Activated effector memory CD4-positive, alpha-beta T cell treated with anti-CD3 and anti-CD28 coated beads, Interleukin-2, amount 50 U/mL, for 16 hours (primary cell): ENCODE measurements at regions not wholly inside any gene's neighbourhood (a gene's known extent, or its start where the extent isn't known, plus 50 kb on each side); places are given as distances from the start of the nearest gene placed in this dataset.
"Not testable (repeated sequence)": the region's sequence is repeated elsewhere in the genome, so short reads cannot be mapped to it uniquely, and the experiment has no call there.

Experiments used
- DNase-seq: peaks from one replicate; pipeline ENCODE4 v3.0.0-alpha.2; 2020

- no peak for DNase-seq
Observed at GRCh38 chr1:228996281-228996680, 261.0 kb downstream of the RHOU start.

GRCh38 chr1:228997721-228998144, 262.5 kb downstream of the RHOU start:
- DNase-seq = no peak

DNA sequence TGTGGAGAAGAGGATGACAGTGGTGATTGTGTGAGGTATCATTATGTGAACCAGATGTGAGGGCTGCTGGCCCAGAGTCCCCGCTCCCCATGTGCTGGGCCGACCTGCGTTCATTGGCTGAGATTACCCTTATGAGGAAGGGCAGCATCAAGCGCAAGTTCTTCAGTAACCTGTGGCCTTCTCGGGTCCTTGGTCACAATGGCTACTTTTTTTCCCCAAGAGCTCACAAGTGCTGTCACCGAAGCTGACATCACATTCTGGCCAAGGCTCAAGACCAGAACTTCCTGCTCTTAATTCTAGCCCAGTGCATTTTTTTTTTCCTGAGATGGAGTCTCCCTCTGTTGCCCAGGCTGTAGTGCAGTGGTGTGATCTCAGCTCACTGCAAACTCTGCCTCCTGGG, 262.9 kb downstream of the RHOU start:
- DNase-seq = no peak

DNA sequence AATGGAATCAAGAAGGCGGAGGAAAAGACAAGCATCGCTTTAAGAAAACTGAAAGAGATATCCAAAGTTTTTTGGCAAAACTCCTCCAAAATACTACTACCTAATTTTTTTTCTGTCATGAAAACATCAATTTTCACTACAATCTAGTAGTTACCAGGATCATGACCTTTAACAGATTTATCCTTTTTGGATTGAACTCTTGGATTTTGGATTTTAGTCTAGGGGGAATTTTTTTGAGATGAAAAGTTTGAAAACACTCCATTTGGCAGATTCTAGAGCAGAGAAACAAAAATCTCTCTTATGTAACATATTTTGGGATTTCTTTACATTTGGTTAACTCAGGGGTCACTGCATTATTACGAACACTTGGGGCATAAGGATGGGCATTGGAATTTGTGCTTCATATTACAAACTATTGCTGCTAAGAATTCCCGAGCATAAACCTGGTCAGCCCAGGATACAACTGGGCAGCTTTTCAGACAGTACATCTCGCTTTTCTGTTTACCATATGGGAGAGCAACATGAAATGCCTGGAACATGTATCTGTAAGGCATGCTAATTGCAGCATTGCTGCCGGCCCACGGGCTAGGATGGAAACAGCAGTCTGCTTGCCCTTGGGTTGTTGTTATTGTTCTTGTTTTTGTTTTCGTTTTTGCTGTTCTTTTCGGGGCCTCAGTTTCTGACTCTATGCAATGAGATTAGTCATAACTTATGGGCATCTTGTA, 264.3 kb downstream of the RHOU start:
- no peak for DNase-seq

- DNase-seq = no peak
Observed at GRCh38 chr1:229000187-229000586, 264.9 kb downstream of the RHOU start.

DNA sequence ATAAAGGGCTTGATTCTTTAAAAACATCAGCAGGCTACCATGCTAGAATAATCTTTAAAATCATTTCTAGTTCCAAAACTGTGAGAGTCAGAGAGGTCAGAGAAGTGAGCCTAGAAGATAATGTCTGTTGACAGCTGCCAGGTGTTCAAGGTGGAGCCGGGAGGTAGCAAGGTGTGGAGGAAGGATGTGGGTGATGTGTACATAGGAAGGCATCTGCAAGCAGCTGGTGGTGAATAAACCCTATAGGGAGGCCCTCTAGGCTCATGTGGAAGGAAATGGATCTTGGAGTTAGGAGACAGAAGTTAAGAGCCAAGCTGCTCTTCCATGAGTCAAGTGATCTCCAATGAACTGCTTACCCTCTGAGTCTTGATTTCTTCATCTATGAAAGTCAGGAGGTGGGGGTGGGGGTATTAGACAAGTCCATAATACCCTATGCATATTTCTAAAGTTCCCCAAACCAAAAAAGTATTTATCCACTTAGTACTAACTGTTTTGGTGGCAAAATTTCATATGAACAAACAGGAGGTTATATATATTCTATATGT, 266.3 kb downstream of the RHOU start:
- DNase-seq = no peak

DNA sequence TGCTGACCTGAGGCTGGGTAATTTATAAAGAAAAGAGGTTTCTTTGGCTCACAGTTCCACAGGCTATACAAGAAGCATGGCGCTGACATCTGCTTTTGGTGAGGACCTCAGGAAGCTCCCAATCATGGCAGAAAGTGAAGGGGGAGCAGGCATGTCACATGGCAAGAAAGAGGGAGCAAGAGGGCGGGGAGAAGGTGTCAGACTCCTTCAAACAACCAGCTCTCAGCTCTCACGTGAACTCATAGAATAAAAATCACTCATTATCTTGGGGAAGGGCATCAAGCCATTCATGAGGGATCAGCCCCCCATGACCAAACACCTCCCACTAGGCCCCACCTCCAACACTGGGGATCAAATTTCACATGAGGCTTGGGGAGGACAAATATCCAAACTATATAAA, 266.8 kb downstream of the RHOU start:
- DNase-seq = no peak

GRCh38 chr1:229002451-229002960, 267.2 kb downstream of the RHOU start:
- DNase-seq = no peak

DNA sequence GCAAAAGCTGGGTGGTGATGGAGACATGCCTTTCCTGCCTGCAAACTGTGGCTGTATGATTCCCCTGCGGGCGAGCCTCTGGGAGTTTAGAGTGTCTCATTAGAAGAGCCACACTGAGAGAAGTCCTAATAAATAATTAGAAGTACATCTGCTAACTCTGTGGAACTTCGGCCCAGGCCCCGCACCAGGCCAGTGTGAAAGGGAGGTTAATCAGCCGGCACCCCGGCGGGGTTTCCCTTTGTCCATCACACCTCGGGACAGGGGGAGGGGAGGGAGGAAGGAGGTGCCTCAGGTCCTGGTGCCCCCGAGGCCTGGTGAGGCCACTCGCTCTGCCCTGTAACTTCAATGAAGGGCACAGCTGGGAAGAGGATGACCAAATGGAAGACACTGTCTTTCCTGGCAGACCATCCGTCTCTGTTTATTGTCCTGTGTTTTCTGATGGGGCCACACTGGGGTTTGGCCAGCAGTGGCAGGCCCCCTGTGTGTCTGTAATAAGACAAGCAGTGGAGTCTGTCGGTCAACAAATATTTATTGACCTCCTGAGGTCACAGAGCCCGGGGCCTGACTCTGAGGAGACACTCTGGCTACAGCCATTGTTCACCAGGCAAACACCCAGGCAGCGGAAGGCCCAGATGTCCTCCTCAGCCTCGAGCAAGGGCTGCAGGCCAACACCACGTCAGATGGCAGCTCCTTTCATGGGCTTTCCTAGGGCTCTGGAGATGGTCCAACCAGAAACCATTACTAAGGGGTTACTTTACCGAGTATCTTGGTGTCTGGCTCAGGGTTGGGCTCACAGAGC, 267.5 kb upstream of the RAB4A start:
- no peak for DNase-seq

DNA sequence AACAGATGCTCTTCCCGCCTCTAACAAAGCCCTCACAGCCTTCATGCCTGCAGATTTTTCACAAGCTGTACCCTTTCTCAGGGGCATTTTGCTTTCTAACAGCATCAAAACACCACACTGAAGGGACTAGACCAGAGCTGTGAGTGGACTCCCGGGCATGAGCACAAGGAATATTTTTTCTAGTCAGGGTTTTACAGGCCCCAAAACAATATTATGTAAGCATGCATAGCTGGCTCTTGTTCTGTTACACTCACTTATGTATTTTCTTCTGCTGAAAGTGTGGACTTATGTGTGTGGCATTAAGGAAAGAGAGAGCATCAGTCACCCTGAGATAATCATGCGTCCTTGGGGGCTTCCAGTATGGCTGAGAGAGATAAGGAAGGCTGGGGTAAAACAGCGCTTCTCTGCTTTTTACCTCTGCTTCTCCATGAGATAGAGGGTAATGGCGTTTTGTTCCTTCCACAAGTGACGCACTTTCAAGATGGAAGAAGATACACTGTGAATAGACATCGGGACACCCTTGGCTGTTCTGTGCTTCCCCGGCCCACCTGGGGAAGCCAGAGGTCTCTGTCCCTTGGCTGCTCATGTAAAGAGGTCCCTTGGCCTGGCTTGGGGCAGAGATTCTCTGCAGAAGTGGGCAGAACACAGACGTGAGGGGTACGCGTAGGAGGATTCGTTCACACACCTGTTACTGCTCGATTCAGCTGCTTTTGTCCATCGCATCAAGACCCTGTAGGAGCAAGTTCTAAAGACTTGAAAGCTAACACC, 266.7 kb upstream of the RAB4A start:
- no peak for DNase-seq

DNA sequence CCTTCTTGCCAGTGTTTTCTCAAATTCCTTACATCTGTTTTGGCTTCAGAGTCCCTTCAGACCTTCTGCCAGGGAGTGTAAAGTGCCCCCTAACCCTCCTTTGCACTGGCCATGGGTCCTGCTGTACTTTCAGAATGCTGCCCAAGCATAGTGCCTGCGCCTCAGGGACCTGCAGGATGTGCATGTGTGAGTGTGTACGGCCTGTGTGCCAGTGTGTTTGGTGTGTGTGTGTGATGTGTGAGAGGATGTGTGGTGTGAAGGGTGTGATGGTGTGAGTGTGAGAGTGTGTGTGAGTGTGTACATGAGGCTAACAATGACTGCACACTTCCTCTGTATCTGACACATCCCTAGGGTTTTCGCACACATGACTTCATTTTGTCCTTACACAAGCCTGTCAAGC, 265.8 kb upstream of the RAB4A start:
- DNase-seq = no peak

DNA sequence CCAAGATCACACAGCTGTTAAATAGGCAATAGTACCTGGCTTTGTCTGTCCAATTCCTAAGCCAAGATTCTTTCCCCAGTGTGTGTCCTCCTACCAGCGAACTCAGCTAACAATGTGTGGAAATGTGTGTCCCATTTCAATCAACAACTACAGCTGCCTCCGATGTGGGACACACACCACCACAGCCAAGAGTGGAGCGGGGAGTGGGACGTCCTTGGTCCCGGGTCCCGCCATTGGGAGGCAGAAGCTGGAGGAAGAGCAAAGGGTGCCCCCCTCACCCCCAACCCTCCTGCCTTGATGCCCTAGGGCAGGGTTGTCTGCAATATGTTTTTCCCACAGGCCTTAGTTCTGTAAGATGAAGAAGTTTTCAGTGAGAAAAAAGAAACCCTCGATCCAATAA, 265.4 kb upstream of the RAB4A start:
- no peak for DNase-seq

DNA sequence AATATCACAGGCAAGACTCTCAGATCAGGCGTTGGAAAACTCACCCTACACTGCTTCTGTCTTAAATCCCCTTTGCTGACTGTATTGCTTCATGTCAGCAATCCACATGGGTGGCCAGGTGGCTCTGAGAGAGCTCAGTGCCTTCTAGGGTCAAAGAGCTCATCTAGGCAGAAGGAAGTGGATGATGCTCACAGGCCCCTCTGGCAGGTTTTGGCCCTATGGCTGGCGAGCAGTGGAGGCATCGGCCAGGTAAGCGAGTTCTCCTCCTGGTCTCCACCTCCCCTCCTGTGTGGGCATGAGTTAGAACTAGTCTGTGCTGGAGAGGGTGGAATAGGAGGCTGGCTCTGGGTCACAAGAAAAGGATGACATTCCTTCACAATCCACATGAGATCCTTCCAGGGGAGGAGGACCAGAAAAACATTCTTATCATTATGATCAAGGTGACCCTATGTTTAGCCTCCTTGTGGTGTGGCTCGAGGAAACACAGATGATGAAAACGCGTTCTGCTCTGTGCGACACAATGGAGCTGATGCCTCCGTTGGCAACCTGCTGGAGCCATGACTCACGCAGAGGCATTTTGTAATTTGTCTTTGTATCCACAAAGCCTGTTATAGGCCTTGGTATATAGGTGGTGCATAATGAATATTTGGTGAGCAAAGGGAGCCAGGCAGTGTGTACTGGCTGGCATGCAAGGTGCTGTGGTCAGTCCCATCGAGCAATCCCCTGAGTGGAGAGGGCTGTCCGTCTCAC, 264.6 kb upstream of the RAB4A start:
- no peak for DNase-seq

- DNase-seq = no peak
Observed at GRCh38 chr1:229007167-229007566, 263.7 kb upstream of the RAB4A start.

DNA sequence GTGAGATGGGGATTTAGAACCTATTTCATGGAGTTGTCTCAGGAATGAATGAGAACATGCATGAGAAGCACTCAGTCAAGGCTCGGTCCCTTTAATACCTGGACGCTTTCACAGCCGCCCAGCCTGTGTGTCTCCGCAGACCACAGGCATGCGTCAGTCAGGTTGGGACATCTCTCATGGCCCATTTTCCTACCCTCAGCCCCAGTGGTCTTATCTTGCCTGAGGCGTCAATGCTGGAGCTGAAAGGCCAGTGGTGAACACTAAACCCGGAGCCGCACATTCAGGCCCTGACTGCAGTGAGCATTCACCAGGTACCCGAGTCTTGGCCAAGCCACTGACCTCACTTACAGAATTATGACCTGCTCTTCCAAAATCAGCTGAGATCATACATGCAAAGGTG, 263.2 kb upstream of the RAB4A start:
- no peak for DNase-seq

DNA sequence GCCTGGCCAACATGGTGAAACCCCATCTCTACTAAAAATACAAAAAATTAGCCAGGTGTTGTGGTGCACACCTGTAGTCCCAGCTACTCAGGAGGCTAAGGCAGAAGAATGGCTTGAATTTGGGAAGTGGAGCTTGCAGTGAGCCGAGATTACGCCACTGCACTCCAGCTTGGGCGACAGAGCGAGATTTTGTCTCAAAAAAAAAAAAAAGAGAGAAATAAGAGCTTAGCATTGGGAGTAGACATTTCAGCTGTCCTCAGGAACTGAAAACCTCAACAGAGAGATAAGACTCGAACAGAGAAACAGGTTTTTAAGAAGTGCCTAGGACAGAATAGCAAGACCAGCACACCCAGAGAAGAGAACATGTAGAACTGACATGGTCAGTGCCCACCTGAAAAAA, 262.6 kb upstream of the RAB4A start:
- not testable (repeated sequence) for DNase-seq

GRCh38 chr1:229011022-229011421, 259.9 kb upstream of the RAB4A start:
- no peak for DNase-seq

GRCh38 chr1:229012823-229013222, 258.1 kb upstream of the RAB4A start:
- no peak for DNase-seq

GRCh38 chr1:229013981-229014380, 256.9 kb upstream of the RAB4A start:
- DNase-seq = no peak

- no peak for DNase-seq
Observed at GRCh38 chr1:229015806-229016205, 255.1 kb upstream of the RAB4A start.

GRCh38 chr1:229017091-229017490, 253.8 kb upstream of the RAB4A start:
- DNase-seq = no peak

DNA sequence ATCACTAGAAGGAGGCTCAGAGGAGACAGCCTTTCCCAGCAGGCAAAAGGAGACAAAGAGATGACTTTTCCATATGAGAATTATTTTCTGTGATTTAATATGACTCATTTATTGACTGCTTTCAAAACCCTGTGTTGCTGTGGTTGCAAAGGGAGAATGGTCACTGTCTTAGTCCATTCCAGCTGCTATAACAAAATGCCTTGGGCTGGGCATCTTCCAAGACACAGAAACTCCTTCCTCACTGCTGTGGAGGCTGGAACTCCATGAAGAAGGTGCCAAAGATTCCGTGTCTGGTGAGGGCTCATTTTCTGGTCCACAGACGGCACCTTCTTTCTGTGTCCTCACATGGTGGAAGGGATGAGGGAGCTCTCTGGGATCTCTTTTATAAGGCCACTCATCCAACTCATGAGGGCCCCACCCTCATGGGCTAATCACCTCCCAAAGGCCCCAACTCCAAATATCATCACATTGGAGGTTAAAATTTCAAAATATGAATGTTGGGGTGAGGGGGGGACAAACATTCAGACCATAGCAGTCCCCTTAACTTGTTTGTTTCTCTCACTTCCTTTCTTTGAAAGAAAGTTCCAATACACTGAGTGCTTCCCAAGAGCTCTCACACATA, 252.1 kb upstream of the RAB4A start:
- DNase-seq = no peak
